ENCODE measurements at regions not wholly inside any gene's neighbourhood (a gene's known extent, or its start where the extent isn't known, plus 50 kb on each side); places are given as distances from the start of the nearest gene placed in this dataset.

- Histone ChIP-seq H2AFZ (ENCODE audit: low read length) (no peak overlapping the region), H2BK20ac (ENCODE audit: low read length) (no peak overlapping the region), H3K4ac (replicated peaks; ENCODE audit: insufficient read length, low read depth, low read length) (no peak overlapping the region), H4K5ac (ENCODE audit: insufficient read length, low read depth, low read length) (no peak overlapping the region), H3K23me2 (ENCODE audit: low read depth, low read length) (no peaks in the 10 kb centered on the region), H3K4me3 (ENCODE audit: extremely low read depth in 1 of 4, insufficient read depth in 2 of 4, low read depth in 3 of 4, low read length in 4 of 4) (no peak overlapping the region), H3K4me2 (ENCODE audit: insufficient read depth in 1 of 2, low read depth in 2 of 2, low read length in 2 of 2) (no peak overlapping the region), H3K27me3 (replicated peaks in 1 of 4; ENCODE audit: control insufficient read depth in 3 of 4, extremely low read depth in 1 of 4, insufficient read depth in 3 of 4, low read length in 3 of 4) (no peaks in the 10 kb centered on the region), H3K79me1 (ENCODE audit: low read depth, low read length) (no peaks in the 10 kb centered on the region; the same call in 1 of the 2 replicates), H3K23ac (ENCODE audit: insufficient read length) (no peak overlapping the region), H3K18ac (ENCODE audit: extremely low read depth, low read length) (no peak overlapping the region), H3K79me2 (ENCODE audit: control insufficient read depth in 1 of 2, insufficient read depth in 2 of 2, low read length in 2 of 2) (no peaks in the 10 kb centered on the region), H2BK12ac (ENCODE audit: low read depth, low read length) (no peak overlapping the region), H3K9ac (replicated peaks in 1 of 4; ENCODE audit: extremely low read depth in 1 of 4, low read depth in 3 of 4, low read length in 3 of 4) (no peak overlapping the region), H3K36me3 (ENCODE audit: control insufficient read depth in 2 of 4, insufficient read depth in 4 of 4, low read length in 3 of 4) (no peaks in the 10 kb centered on the region), H4K91ac (replicated peaks; ENCODE audit: insufficient read length, low read length) (no peak overlapping the region), H2AK5ac (ENCODE audit: low read depth, low read length) (no peak overlapping the region), H3K27ac (ENCODE audit: low read depth, low read length) (no peak overlapping the region), H2BK120ac (replicated peaks; ENCODE audit: low read depth, low read length) (no peak overlapping the region), H3K4me1 (replicated peaks in 1 of 4; ENCODE audit: control insufficient read depth in 3 of 4, insufficient read depth in 4 of 4, low read length in 3 of 4) (peaks cover 0 to 6% (median 1%) of the 10 kb centered on the region in 4 experiments; a peak in 2 of 7 replicates), H3K14ac (ENCODE audit: insufficient read length) (no peak overlapping the region), H3K56ac (replicated peaks; ENCODE audit: insufficient read length, low read depth, low read length) (no peak overlapping the region), H3K9me3 (ENCODE audit: insufficient read depth in 2 of 2, low read depth in 1 of 2, low read length in 1 of 2) (no peaks in the 10 kb centered on the region), H2BK15ac (ENCODE audit: low read length) (no peak overlapping the region), H4K8ac (ENCODE audit: extremely low read depth, insufficient read depth, low read length) (no peak overlapping the region), H4K20me1 (replicated peaks in 1 of 2; ENCODE audit: control insufficient read depth in 1 of 2, insufficient read depth in 2 of 2, low read length in 2 of 2) (no peaks in the 10 kb centered on the region), H2BK5ac (ENCODE audit: low read depth, low read length) (no peak overlapping the region)
- WGBS, 2 experiments (ENCODE audit: extremely low coverage in 1 of 2, insufficient coverage in 1 of 2, insufficient read length in 1 of 2, insufficient replicate concordance in 2 of 2, low coverage in 1 of 2, low lambda C conversion rate in 2 of 2, missing lambda C conversion rate in 1 of 2): 91% methylated on average over 1 of the region's 1 CpG; no CpG with 5 or more reads in 1 of the 2 experiments
- no peak for DNase-seq (ENCODE audit: low read depth in 1 of 2, low spot score in 2 of 2)
- POLR2A ChIA-PET (ENCODE audit: partially characterized antibody): no interaction called here
- no peak for TF ChIP-seq KDM1A (IDR thresholded peaks at IDR 0.05; ENCODE audit: borderline replicate concordance, low read length)
- TF ChIP-seq SIN3A (conservative IDR thresholded peaks at IDR 0.05 in 1 of 2, IDR thresholded peaks at IDR 0.05 in 1 of 2; ENCODE audit: low read depth in 1 of 2, low read length in 2 of 2): no peak
- TF ChIP-seq EGR1 (IDR thresholded peaks at IDR 0.05; ENCODE audit: borderline replicate concordance, low read depth, low read length): no peak
- TF ChIP-seq SP1 (IDR thresholded peaks at IDR 0.05; ENCODE audit: low read depth, low read length): no peak
- no peak for TF ChIP-seq ASH2L (IDR thresholded peaks at IDR 0.05; ENCODE audit: low read length)
- no peak for TF ChIP-seq NANOG (IDR thresholded peaks at IDR 0.05; ENCODE audit: insufficient read depth, low read depth, low read length, poor library complexity, severe bottlenecking)
- TF ChIP-seq, protein P1, sequence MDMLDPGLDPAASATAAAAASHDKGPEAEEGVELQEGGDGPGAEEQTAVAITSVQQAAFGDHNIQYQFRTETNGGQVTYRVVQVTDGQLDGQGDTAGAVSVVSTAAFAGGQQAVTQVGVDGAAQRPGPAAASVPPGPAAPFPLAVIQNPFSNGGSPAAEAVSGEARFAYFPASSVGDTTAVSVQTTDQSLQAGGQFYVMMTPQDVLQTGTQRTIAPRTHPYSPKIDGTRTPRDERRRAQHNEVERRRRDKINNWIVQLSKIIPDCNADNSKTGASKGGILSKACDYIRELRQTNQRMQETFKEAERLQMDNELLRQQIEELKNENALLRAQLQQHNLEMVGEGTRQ (IDR thresholded peaks at IDR 0.05; ENCODE audit: low read length): no peak
- TF ChIP-seq SP2 (IDR thresholded peaks at IDR 0.05; ENCODE audit: low read length): no peak
- TF ChIP-seq BACH1 (IDR thresholded peaks at IDR 0.05; ENCODE audit: low read length): no peak
- TF ChIP-seq SIX5 (IDR thresholded peaks at IDR 0.05; ENCODE audit: low read depth, low read length): no peak
- no peak for TF ChIP-seq MAFK (IDR thresholded peaks at IDR 0.05; ENCODE audit: low read depth, low read length)
- no peak for TF ChIP-seq ZNF274 (IDR thresholded peaks at IDR 0.05; ENCODE audit: borderline replicate concordance, extremely low read depth, low read length)
- no peak for TF ChIP-seq RBBP5 (IDR thresholded peaks at IDR 0.05; ENCODE audit: borderline replicate concordance, low read depth, low read length)
- no peak for FAIRE-seq
- CTCF ChIA-PET (ENCODE audit: partially characterized antibody): interaction anchor here (0.9 to 2.0 kb wide), 3 partner anchors 34 to 375 kb away, joined by 3 to 5 read pairs (median 5); no protein-coding TSS in a partner anchor
These were observed 259.1 kb downstream of the LNPK start for GRCh38 chr2:175743011-175743410.

All from H1 (cell line).